Thoracic aorta (tissue), 2 donors: ENCODE measurements at regions not wholly inside any gene's neighbourhood (a gene's known extent, or its start where the extent isn't known, plus 50 kb on each side); places are given as distances from the start of the nearest gene placed in this dataset.

ENCODE experiments used
- ATAC-seq: fragments of 150-250 bp; one replicate; pipeline ENCODE4 v1.8.0; 2017; ENCODE audit warnings: low read depth; ENCODE audit not compliant: insufficient number of reproducible peaks, low FRiP score
- DNase-seq: peaks from one replicate; pipeline ENCODE4 v3.0.0-alpha.2; 2020; ENCODE audit warnings: low spot score
- H3K27ac ChIP-seq, 2 donors: fragments of 200-600 bp; sonication (generic); 1 replicate in 1 of 2; 2 replicates in 1 of 2; pipeline ENCODE4 v1.5.1; 2016; ENCODE audit warnings: mild to moderate bottlenecking in 2 of 2, moderate library complexity in 2 of 2
- H3K27me3 ChIP-seq: fragments of 200-600 bp; sonication (generic); replicated peaks from 2 replicates; pipeline ENCODE4 v1.6.0; 2016; ENCODE audit warnings: mild to moderate bottlenecking; ENCODE audit not compliant: insufficient read depth
- H3K36me3 ChIP-seq: fragments of 200-600 bp; sonication (generic); one replicate; pipeline ENCODE4 v1.5.1; 2016
- H3K4me1 ChIP-seq, 2 donors: fragments of 200-600 bp; sonication (generic); 1 replicate in 1 of 2; 2 replicates in 1 of 2; pipeline versions ENCODE4 v1.5.1 to v1.6.0; 2016; ENCODE audit warnings: low read depth in 2 of 2, mild to moderate bottlenecking in 1 of 2; ENCODE audit not compliant: control insufficient read depth in 1 of 2
- H3K4me3 ChIP-seq: fragments of 200-600 bp; sonication (generic); 2 replicates; pipeline ENCODE4 v1.5.1; 2016; ENCODE audit warnings: mild to moderate bottlenecking
- H3K9me3 ChIP-seq: fragments of 200-600 bp; sonication (generic); 2 replicates; pipeline ENCODE4 v1.5.1; 2016
- TF ChIP-seq, protein P1 (sequence below): fragments of 200-600 bp; sonication (generic); IDR thresholded peaks from one replicate; pipeline ENCODE4 v1.5.1; 2019; ENCODE audit warnings: antibody characterized with exemption

GRCh38 chr18:45163871-45164270 lies 451.4 kb upstream of the SLC14A2 start:
- ATAC-seq, result no peak

GRCh38 chr18:45164551-45164950 lies 450.7 kb upstream of the SLC14A2 start:
- no peak for DNase-seq
- ATAC-seq, result no peak
- Histone ChIP-seq H3K27me3 (no peaks in the 10 kb centered on the region), H3K27ac (no peak overlapping the region), H3K4me3 (no peak overlapping the region), H3K4me1 (no peaks in the 10 kb centered on the region), H3K9me3 (no peaks in the 10 kb centered on the region), H3K36me3 (no peaks in the 10 kb centered on the region)
- TF ChIP-seq, protein P1, sequence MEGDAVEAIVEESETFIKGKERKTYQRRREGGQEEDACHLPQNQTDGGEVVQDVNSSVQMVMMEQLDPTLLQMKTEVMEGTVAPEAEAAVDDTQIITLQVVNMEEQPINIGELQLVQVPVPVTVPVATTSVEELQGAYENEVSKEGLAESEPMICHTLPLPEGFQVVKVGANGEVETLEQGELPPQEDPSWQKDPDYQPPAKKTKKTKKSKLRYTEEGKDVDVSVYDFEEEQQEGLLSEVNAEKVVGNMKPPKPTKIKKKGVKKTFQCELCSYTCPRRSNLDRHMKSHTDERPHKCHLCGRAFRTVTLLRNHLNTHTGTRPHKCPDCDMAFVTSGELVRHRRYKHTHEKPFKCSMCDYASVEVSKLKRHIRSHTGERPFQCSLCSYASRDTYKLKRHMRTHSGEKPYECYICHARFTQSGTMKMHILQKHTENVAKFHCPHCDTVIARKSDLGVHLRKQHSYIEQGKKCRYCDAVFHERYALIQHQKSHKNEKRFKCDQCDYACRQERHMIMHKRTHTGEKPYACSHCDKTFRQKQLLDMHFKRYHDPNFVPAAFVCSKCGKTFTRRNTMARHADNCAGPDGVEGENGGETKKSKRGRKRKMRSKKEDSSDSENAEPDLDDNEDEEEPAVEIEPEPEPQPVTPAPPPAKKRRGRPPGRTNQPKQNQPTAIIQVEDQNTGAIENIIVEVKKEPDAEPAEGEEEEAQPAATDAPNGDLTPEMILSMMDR, result no peak

More at GRCh38 chr18:45163871-45164270, 451.4 kb upstream of the SLC14A2 start:
- Histone ChIP-seq H3K27ac (no peak overlapping the region), H3K4me3 (no peak overlapping the region), H3K27me3 (no peaks in the 10 kb centered on the region), H3K4me1 (no peaks in the 10 kb centered on the region), H3K9me3 (no peaks in the 10 kb centered on the region), H3K36me3 (no peaks in the 10 kb centered on the region)
- TF ChIP-seq, protein P1, result no peak
- DNase-seq, result no peak

- Histone ChIP-seq H3K27ac (no peak overlapping the region), H3K4me1 (no peaks in the 10 kb centered on the region), H3K9me3 (no peaks in the 10 kb centered on the region), H3K27me3 (no peaks in the 10 kb centered on the region), H3K36me3 (no peaks in the 10 kb centered on the region), H3K4me3 (no peak overlapping the region)
- DNase-seq (no peak), ATAC-seq (no peak)
- TF ChIP-seq, protein P1, result no peak
Observed at GRCh38 chr18:45165176-45165713, 450.0 kb upstream of the SLC14A2 start.

- Histone ChIP-seq H3K27me3 (no peaks in the 10 kb centered on the region), H3K36me3 (no peaks in the 10 kb centered on the region), H3K4me1 (no peaks in the 10 kb centered on the region), H3K9me3 (no peaks in the 10 kb centered on the region), H3K27ac (no peak overlapping the region), H3K4me3 (no peak overlapping the region)
- no peak for ATAC-seq
- no peak for DNase-seq
- TF ChIP-seq, protein P1, result no peak
Observed at GRCh38 chr18:45165871-45166270, 449.4 kb upstream of the SLC14A2 start.

DNA sequence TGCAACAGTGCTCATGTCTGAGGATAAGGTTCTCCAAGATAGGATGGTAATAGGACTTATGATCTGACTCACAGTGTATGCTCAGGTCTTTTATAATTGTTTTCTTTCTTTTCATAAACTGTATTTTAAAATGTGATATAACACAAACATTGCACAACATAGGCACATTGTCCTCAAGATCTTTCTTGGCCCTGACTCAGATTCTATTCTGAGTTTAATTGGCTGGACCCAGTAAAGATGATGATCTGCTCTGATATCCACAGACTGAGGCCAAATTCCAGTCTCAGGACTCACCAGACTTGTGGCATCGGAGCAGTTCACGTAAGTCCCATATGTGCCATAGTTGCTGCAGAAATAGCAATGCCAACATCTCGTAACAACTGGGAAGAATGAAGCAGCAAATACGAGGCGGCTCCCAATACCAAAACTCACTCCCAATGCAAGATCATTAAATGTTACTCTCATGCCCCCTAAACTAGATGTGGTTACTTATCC lies 448.9 kb upstream of the SLC14A2 start:
- H3K4me3 ChIP-seq, result no peak overlapping the region
- TF ChIP-seq, protein P1, result no peak
- no peaks in the 10 kb centered on the region for H3K4me1 ChIP-seq
- H3K27me3 ChIP-seq, result no peaks in the 10 kb centered on the region
- H3K9me3 ChIP-seq, result no peaks in the 10 kb centered on the region
- no peak overlapping the region for H3K27ac ChIP-seq
- ATAC-seq (no peak), DNase-seq (no peak)
- no peaks in the 10 kb centered on the region for H3K36me3 ChIP-seq
